Mucosa of descending colon (tissue), 3 donors: ENCODE measurements at regions not wholly inside any gene's neighbourhood (a gene's known extent, or its start where the extent isn't known, plus 50 kb on each side); places are given as distances from the start of the nearest gene placed in this dataset.
"Not testable (repeated sequence)": the region's sequence is repeated elsewhere in the genome, so short reads cannot be mapped to it uniquely, and the experiment has no call there.

Experiments used
- ATAC-seq: fragments of 200-7000 bp; cut with Tn5 transposase; one replicate; pipeline ENCODE4 v1.9.1; 2020; ENCODE audit warnings: mild to moderate bottlenecking, moderate library complexity
- DNase-seq, 3 donors: peaks; one replicate each; pipeline ENCODE4 v3.0.0-alpha.2; 2020
- H3K36me3 ChIP-seq: fragments of 200-600 bp; one replicate; pipeline ENCODE4 v1.8.0; 2021; ENCODE audit warnings: low read depth, mild to moderate bottlenecking
- H3K4me1 ChIP-seq: fragments of 200-600 bp; one replicate; pipeline ENCODE4 v1.8.0; 2021; ENCODE audit warnings: low read depth, mild to moderate bottlenecking
- H3K4me3 ChIP-seq: fragments of 200-600 bp; one replicate; pipeline ENCODE4 v1.8.0; 2021; ENCODE audit warnings: mild to moderate bottlenecking
- H3K9me3 ChIP-seq: fragments of 200-600 bp; one replicate; pipeline ENCODE4 v1.8.0; 2021; ENCODE audit warnings: mild to moderate bottlenecking
- intact Hi-C, 2 donors: fragments of 100-400 bp; cut with DNase I in 1 of 2; cut with micrococcal nuclease in 1 of 2; formaldehyde crosslinking; loops; one replicate each; pipeline versions ENCODE4 v1.11.0 to v1.11.1; 2022; cut with DNase I, micrococcal nuclease
- TF ChIP-seq, protein P1 (sequence below): fragments of 200-600 bp; IDR thresholded peaks from one replicate; pipeline ENCODE4 v1.8.0; 2022; ENCODE audit warnings: antibody characterized with exemption, mild to moderate bottlenecking
- donor health status: DM: no; HTN: no; CAD: no; lungs with moderate emphysema.
- donor health status: DM: no; HTN: no; CAD: no.
- donor health status: DM: no; HTN: yes; CAD: no.

DNA sequence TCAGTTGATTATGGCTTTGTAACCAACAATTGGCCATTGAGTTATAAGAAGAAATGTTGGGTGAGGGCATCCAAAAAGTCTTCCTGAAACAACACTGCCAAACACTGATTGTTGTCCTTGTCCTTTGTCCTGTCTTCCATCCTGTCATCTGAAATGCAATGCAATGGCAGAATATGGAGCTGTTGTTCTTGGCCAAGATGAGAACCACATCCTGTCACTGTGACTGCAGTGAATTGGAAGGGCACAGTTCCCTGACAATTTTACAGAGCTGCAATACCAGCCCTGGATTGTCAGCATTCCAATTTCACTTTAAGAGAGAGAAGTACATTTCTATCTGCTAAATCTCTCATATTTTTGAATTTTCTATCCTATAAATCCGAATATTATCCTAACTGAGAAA, 613.3 kb downstream of the FLRT2 start:
- Histone ChIP-seq H3K4me1 (no peaks in the 10 kb centered on the region), H3K9me3 (peaks cover 30% of the 10 kb centered on the region), H3K36me3 (no peaks in the 10 kb centered on the region), H3K4me3 (no peak overlapping the region)
- ATAC-seq (no peak), DNase-seq (no peak)
- TF ChIP-seq, protein P1, sequence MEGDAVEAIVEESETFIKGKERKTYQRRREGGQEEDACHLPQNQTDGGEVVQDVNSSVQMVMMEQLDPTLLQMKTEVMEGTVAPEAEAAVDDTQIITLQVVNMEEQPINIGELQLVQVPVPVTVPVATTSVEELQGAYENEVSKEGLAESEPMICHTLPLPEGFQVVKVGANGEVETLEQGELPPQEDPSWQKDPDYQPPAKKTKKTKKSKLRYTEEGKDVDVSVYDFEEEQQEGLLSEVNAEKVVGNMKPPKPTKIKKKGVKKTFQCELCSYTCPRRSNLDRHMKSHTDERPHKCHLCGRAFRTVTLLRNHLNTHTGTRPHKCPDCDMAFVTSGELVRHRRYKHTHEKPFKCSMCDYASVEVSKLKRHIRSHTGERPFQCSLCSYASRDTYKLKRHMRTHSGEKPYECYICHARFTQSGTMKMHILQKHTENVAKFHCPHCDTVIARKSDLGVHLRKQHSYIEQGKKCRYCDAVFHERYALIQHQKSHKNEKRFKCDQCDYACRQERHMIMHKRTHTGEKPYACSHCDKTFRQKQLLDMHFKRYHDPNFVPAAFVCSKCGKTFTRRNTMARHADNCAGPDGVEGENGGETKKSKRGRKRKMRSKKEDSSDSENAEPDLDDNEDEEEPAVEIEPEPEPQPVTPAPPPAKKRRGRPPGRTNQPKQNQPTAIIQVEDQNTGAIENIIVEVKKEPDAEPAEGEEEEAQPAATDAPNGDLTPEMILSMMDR, result no peak
- intact Hi-C loops, result no loop called here

DNA sequence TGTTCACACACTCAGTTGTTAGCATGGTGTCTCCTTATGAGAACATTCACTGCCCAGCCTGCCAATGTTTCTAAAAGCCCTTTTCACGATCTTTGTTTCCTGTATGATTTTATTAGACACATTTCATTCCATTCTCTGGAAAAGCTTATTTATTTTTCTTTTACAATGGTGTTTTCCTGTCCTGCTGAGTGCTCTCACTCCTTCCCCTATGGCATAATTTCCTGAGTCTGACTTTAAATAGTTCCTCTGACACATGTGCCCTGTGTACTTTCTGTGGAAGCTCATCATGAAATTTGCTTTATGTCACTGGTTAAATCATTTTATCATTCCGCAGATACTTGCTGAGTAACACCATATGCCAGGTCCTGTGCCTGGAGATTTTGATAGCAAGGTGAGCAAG, 612.0 kb downstream of the FLRT2 start:
- no peaks in the 10 kb centered on the region for H3K4me1 ChIP-seq
- TF ChIP-seq, protein P1, result no peak
- H3K4me3 ChIP-seq, result no peak overlapping the region
- intact Hi-C loops, result no loop called here
- no peak for ATAC-seq
- peaks cover 28% of the 10 kb centered on the region for H3K9me3 ChIP-seq
- H3K36me3 ChIP-seq, result no peaks in the 10 kb centered on the region
- DNase-seq, result no peak

DNA sequence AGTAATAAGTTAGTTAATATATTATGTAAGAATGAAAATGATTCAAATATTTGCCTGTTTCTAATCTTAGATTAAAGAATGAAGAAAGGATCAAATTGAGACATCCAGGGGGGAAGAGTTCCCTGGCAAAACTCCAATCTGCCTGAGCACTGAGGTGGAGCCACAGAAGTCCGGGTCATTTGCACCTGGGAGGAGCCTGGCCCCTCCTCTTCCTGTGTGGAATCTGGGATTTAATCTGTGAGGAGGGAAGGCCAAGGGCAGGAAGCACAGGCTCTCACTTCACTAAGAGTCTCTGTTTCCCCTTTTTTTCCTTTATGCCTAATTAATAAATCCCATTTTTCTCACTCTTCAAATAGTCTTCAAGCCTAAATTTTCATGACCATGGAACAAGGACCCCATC, 599.5 kb downstream of the FLRT2 start:
- H3K9me3 ChIP-seq, result peaks cover 27% of the 10 kb centered on the region
- H3K4me3 ChIP-seq, result no peak overlapping the region
- DNase-seq (no peak), ATAC-seq (no peak)
- TF ChIP-seq, protein P1, result no peak
- intact Hi-C loops, result no loop called here
- no peaks in the 10 kb centered on the region for H3K4me1 ChIP-seq
- no peaks in the 10 kb centered on the region for H3K36me3 ChIP-seq

DNA sequence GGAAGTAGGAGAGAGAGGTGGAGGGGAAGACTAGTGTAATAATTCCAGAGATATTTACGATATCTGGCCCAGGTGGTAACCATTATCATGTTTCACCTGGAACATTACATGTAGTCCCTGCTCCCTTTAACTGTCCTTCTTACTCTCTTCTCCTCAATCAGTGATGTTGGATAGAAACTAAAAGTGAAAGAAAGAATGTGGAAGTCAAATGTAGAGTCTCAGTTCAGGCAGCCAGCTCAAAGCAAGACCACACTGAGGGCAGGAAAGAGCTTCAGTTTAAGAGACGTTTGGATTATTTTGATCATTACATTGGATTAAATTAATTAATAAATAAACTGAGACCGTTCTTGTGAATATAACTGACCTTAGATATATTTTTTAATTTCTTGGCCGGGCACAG, 594.4 kb downstream of the FLRT2 start:
- TF ChIP-seq, protein P1, result no peak
- ATAC-seq (no peak), DNase-seq (no peak)
- H3K9me3 ChIP-seq, result peaks cover 16% of the 10 kb centered on the region
- H3K36me3 ChIP-seq, result no peaks in the 10 kb centered on the region
- intact Hi-C loops, result no loop called here
- H3K4me3 ChIP-seq, result no peak overlapping the region
- H3K4me1 ChIP-seq, result no peaks in the 10 kb centered on the region

DNA sequence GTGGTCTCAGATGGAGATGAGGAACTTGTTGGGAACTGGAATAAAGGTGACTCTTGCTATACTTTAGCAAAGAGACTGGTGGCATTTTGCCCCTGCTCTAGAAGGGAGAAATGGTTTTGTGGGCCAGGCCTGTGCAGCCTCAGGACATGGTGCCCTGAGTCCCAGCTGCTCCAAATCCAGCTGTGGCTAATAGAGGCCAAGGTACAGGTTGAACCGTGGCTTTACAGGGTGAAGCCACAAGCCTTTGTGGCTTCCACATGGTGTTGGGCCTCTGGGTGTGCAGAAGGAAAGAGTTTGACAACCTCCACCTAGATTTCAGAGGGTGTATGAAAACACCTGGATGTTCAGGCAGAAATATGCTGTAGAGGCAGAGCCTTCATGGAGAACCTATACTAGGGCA, 586.0 kb downstream of the FLRT2 start:
- Histone ChIP-seq H3K36me3 (no peaks in the 10 kb centered on the region), H3K9me3 (peaks cover 30% of the 10 kb centered on the region), H3K4me3 (no peak overlapping the region), H3K4me1 (no peaks in the 10 kb centered on the region)
- intact Hi-C loops, result no loop called here
- ATAC-seq (no peak), DNase-seq (no peak)
- TF ChIP-seq, protein P1, result no peak

DNA sequence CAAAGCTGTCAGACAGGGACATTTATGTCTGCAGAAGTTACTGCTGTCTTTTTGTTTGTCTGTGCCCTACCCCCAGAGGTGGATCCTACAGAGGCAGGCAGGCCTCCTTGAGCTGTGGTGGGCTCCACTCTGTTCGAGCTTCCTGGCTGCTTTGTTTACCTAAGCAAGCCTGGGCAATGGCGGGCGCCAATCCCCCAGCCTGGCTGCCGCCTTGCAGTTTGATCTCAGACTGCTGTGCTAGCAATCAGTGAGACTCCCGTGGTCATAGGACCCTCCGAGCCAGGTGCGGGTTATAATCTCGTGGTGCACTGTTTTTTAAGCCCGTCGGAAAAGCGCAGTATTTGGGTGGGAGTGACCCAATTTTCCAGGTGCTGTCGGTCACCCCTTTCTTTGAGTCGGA, 580.9 kb downstream of the FLRT2 start:
- DNase-seq, result peak in 1 of 3 donors; percentile 33
- H3K9me3 ChIP-seq, result peaks cover 17% of the 10 kb centered on the region
- ATAC-seq, intact Hi-C loops, H3K36me3 ChIP-seq, H3K4me3 ChIP-seq, H3K4me1 ChIP-seq: not testable (repeated sequence)
